Upper lobe of left lung (tissue), 4 donors: ENCODE measurements at regions not wholly inside any gene's neighbourhood (a gene's known extent, or its start where the extent isn't known, plus 50 kb on each side); places are given as distances from the start of the nearest gene placed in this dataset.
"Not testable (repeated sequence)": the region's sequence is repeated elsewhere in the genome, so short reads cannot be mapped to it uniquely, and the experiment has no call there.

ENCODE experiments used
- CTCF ChIP-seq, 6 experiments: fragments of 450-650 bp in 4 of 6; fragments of 200-600 bp in 2 of 6; sonication (generic) in 2 of 6; IDR thresholded peaks; one replicate each; pipeline ENCODE4 v1.5.1; 2016 to 2019; ENCODE audit warnings: antibody characterized with exemption in 6 of 6
- POLR2A ChIP-seq, 4 donors: fragments of 450-650 bp; IDR thresholded peaks; one replicate each; pipeline ENCODE4 v1.5.1; 2016 to 2017; ENCODE audit warnings: antibody characterized with exemption in 4 of 4, mild to moderate bottlenecking in 2 of 4

GRCh38 chr5:34243802-34244201 is 200.8 kb upstream of the C1QTNF3 start:
- TF ChIP-seq POLR2A, CTCF (IDR thresholded peaks at IDR 0.05): not testable (repeated sequence)
